Right cardiac atrium (tissue), 5 donors: ENCODE measurements at regions not wholly inside any gene's neighbourhood (a gene's known extent, or its start where the extent isn't known, plus 50 kb on each side); places are given as distances from the start of the nearest gene placed in this dataset.

Experiments used
- ATAC-seq, 2 donors: fragments of 200-7000 bp; cut with Tn5 transposase; one replicate each; pipeline versions ENCODE4 v1.8.0 to v1.9.1; 2020; ENCODE audit warnings: moderate library complexity in 2 of 2, mild to moderate bottlenecking in 1 of 2
- DNase-seq, 3 donors: peaks; one replicate each; pipeline ENCODE4 v3.0.0-alpha.2; 2020
- H3K27ac ChIP-seq: one replicate; pipeline ENCODE4 v1.5.1; 2013; ENCODE audit warnings: mild to moderate bottlenecking, low read length, control low read depth, moderate library complexity
- H3K27me3 ChIP-seq: one replicate; pipeline ENCODE4 v1.6.1; 2013; ENCODE audit not compliant: control insufficient read depth, insufficient read depth
- H3K4me1 ChIP-seq: one replicate; pipeline ENCODE4 v1.6.1; 2013; ENCODE audit warnings: low read length; ENCODE audit not compliant: control insufficient read depth, insufficient read depth
- H3K4me3 ChIP-seq: one replicate; pipeline ENCODE4 v1.5.1; 2013; ENCODE audit warnings: low read length, control low read depth
- H3K9me3 ChIP-seq: one replicate; pipeline ENCODE4 v1.6.1; 2013; ENCODE audit warnings: low read length; ENCODE audit not compliant: control insufficient read depth
- WGBS: extraction: QIAGEN DNeasy Blood & Tissue Kit; methylation state at CpG from one replicate; pipeline ENCODE4 v1.1.7; 2013; 5-methylcytosine and 5-hydroxymethylcytosine counted together
- intact Hi-C, 4 donors: fragments of 100-400 bp; cut with DNase I; formaldehyde crosslinking; loops; one replicate each; pipeline versions ENCODE4 v1.11.0 to v1.14.0; 2022 to 2023
- donor health status: healthy with polysubstance abuse.
- donor health status: DM: no; HTN: yes; CAD: no.
- donor health status: DM: no; HTN: no; CAD: no.
- donor health status: DM: no; HTN: yes; CAD: no; lungs with severe emphysema.
- donor health status: DM: yes; HTN: yes; CAD: no.

DNA sequence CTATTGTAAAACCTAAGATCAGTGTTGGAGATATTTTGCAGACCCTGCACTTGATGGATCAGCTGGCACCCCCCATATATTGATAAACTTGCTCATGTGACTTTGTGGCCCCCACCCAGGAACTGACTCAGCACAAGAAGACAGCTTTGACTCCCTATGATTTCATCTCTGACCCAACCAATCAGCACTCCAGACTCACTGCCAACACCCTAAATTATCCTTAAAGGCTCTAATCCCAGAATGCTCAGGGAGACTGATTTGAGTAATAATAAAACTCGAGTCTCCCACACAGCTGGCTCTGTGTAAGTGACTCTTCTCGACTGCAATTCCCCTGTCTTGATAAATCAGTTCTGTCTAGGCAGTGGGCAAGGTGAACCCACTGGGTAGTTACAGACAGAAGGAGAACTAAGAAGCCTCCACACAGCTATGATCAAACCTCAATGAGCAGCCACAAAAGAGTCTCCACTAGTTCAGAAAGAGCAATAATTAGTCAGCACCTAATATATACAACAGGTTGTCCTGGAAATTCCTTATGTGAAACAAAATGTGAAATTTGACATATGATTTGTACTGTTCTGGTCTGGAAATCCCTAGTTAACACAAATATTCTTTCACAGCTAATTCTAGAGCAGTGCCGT, 52.2 kb downstream of the ACTL7B start:
- Histone ChIP-seq H3K27ac (no peak overlapping the region), H3K4me3 (no peak overlapping the region), H3K9me3 (no peaks in the 10 kb centered on the region), H3K27me3 (no peaks in the 10 kb centered on the region), H3K4me1 (no peaks in the 10 kb centered on the region)
- intact Hi-C loops = no loop called here
- no peak for DNase-seq
- ATAC-seq = no peak
- WGBS = 63% methylated on average over 3 of the region's 3 CpGs

- no peak for DNase-seq
- H3K9me3 ChIP-seq = no peaks in the 10 kb centered on the region
- H3K27me3 ChIP-seq = no peaks in the 10 kb centered on the region
- no peaks in the 10 kb centered on the region for H3K4me1 ChIP-seq
- no peak overlapping the region for H3K27ac ChIP-seq
- WGBS = 86% methylated on average over 4 of the region's 4 CpGs
- intact Hi-C loops = no loop called here
- ATAC-seq = no peak
- H3K4me3 ChIP-seq = no peak overlapping the region
These were observed 52.8 kb downstream of the ACTL7B start for GRCh38 chr9:108802967-108803366.

DNA sequence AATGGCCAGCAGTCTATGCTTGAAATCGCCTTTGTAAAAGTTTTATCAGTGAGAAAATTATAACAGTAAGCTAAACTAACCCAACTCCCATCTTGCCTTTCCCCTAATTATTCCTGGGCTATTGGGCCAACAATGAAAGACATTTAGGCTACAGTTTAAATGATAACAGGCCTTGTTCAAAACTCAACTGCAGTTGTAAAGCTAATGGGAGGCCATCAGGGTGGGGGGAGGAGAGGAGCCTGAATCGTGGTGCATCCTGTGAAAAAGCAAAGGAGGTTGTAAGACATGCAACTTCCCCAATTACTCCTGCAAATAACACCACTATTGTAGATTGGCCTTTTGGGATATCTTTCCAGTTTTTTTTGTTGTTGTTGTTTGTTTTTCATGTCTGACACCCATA, 53.8 kb downstream of the ACTL7B start:
- Histone ChIP-seq H3K4me1 (no peaks in the 10 kb centered on the region), H3K9me3 (no peaks in the 10 kb centered on the region), H3K4me3 (no peak overlapping the region), H3K27ac (no peak overlapping the region), H3K27me3 (no peaks in the 10 kb centered on the region)
- 54% methylated on average over 2 of the region's 2 CpGs for WGBS
- DNase-seq (no peak), ATAC-seq (no peak)
- intact Hi-C loops = no loop called here

DNA sequence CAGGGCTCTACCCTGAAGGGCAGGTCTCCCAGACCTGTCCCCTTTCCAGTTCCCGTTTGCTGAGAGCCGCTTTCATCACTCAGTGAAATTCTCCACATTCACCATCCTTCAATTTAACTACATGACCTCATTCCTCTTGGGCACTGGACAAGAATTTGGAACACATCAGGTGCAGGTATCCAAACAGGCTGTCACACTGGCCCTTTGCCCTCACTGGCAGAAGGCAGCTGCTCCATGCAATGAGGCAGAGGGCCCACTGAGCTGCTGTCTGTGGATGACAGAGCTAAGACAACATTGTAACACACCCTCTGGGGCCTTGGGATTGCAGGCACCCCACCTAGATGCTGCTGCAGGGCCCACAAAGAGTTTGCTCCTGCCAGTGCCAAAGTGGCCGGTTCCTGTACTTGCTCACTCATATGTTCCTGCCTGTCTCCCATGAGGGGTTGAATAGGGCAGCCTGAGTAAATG, 55.1 kb downstream of the ACTL7B start:
- DNase-seq (peak in 1 of 3 donors; percentile 58), ATAC-seq (peak in 1 of 2 donors; percentile 38)
- 61% methylated on average over 3 of the region's 3 CpGs for WGBS
- Histone ChIP-seq H3K27me3 (no peaks in the 10 kb centered on the region), H3K4me1 (no peaks in the 10 kb centered on the region), H3K9me3 (no peaks in the 10 kb centered on the region), H3K4me3 (no peak overlapping the region), H3K27ac (no peak overlapping the region)
- intact Hi-C loops = no loop called here

- H3K27me3 ChIP-seq = no peaks in the 10 kb centered on the region
- no peaks in the 10 kb centered on the region for H3K9me3 ChIP-seq
- WGBS = 91% methylated on average over 4 of the region's 4 CpGs
- intact Hi-C loops = no loop called here
- ATAC-seq (no peak), DNase-seq (no peak)
- no peaks in the 10 kb centered on the region for H3K4me1 ChIP-seq
- no peak overlapping the region for H3K4me3 ChIP-seq
- no peak overlapping the region for H3K27ac ChIP-seq
These were observed 62.2 kb downstream of the ACTL7B start for GRCh38 chr9:108793573-108793972.

DNA sequence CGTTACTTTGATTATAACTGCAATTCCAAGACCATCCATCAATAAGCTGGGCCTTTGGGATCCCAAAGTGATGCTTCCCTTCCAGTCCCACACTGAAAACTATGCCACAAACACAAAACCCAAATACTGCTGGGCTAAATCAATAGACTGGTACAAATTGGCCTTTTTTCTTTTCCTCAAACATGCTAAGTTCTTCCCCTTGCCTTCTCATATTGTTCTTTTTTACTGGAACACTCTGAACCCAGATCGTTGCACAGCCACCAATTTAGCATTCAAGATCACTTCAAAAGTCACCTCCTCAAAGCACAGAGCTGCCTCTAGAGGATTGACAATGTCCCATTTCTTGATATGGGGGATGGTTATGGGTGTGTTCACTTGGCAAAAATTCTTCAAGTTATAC, 66.0 kb downstream of the ACTL7B start:
- 89% methylated on average over 2 of the region's 2 CpGs for WGBS
- no peak overlapping the region for H3K4me3 ChIP-seq
- H3K27ac ChIP-seq = no peak overlapping the region
- no peak for ATAC-seq
- H3K4me1 ChIP-seq = peaks cover 6% of the 10 kb centered on the region
- DNase-seq = no peak
- intact Hi-C loops = no loop called here
- no peaks in the 10 kb centered on the region for H3K27me3 ChIP-seq
- no peaks in the 10 kb centered on the region for H3K9me3 ChIP-seq

GRCh38 chr9:108787690-108788048, 68.1 kb downstream of the ACTL7B start:
- Histone ChIP-seq H3K27me3 (no peaks in the 10 kb centered on the region), H3K4me1 (peaks cover 12% of the 10 kb centered on the region), H3K9me3 (no peaks in the 10 kb centered on the region), H3K27ac (no peak overlapping the region), H3K4me3 (no peak overlapping the region)
- no peak for ATAC-seq
- WGBS = 87% methylated on average over 7 of the region's 7 CpGs
- DNase-seq = no peak
- intact Hi-C loops = no loop called here

DNA sequence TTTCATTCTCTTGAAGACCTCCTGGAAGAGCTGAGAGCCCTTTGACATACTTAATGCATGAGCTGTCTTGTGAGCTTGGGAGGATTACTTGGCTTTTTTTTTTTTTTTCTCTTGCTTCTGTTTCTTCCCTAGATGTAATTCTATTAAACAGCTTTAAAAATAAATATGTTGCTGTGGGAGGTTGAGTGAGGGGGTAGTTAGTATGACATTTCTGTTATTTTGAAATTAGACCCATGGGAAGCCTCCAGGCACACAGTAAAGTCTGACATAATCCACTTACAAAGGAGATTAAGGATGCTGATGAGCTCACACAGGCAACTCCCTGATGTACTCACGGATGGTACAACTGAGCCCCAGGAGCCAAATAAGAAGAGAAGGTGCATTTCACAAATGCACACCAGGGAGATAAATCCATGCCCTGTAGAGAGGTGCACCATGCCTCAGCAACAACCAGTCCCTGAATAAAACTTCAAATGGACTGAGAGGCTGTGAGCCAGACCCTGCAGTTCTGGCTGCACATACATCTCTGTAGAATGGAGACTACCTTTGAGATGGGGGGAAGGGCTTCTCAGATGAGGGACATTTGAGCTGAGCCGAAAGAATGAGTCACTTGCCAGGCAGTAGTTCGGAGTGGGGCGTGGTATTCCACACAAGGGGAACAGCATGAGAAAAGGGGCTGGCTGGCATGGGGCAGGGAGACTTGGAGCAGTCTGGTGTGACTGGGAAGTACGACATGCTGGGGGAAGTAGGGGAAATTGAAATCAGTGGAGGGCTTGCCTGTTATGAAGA, 68.7 kb downstream of the ACTL7B start:
- WGBS = 55% methylated on average over 5 of the region's 5 CpGs
- intact Hi-C loops = no loop called here
- Histone ChIP-seq H3K4me3 (no peak overlapping the region), H3K9me3 (no peaks in the 10 kb centered on the region), H3K27ac (no peak overlapping the region), H3K4me1 (peaks cover 12% of the 10 kb centered on the region), H3K27me3 (no peaks in the 10 kb centered on the region)
- DNase-seq = no peak
- ATAC-seq = peak; percentile 15 to 25

- ATAC-seq = no peak
- H3K27ac ChIP-seq = peak overlapping the region; percentile 30
- H3K4me1 ChIP-seq = peaks cover 12% of the 10 kb centered on the region
- H3K4me3 ChIP-seq = no peak overlapping the region
- intact Hi-C loops = no loop called here
- H3K27me3 ChIP-seq = no peaks in the 10 kb centered on the region
- DNase-seq = no peak
- WGBS = 55% methylated on average over 4 of the region's 4 CpGs
- H3K9me3 ChIP-seq = no peaks in the 10 kb centered on the region
These were observed 69.5 kb downstream of the ACTL7B start for GRCh38 chr9:108786322-108786721.

DNA sequence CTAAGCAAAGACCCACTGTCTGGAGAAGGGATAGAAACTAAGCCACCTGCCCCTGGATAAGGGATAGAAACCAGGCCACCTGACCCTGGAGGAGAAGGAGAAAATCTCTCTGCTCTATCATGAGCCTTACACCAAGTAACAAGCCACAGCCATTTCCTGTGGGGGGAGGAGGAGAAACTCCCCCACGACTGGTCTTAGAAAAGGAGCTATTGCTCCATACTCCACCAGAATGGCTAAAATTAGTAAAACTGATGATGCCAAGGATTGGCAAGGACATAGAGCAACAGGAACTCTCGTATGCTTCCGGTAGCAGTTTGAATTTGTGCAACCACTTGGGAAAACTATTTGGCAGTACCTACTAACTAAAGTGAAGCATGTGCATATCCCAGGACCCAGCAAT, 70.8 kb downstream of the ACTL7B start:
- ATAC-seq = peak; percentile 44 to 55
- 9% methylated on average over 3 of the region's 3 CpGs for WGBS
- H3K4me3 ChIP-seq = no peak overlapping the region
- H3K4me1 ChIP-seq = peaks cover 14% of the 10 kb centered on the region
- DNase-seq = no peak
- peak overlapping the region; percentile 67 for H3K27ac ChIP-seq
- no peaks in the 10 kb centered on the region for H3K9me3 ChIP-seq
- no peaks in the 10 kb centered on the region for H3K27me3 ChIP-seq
- intact Hi-C loops = no loop called here

GRCh38 chr9:108783731-108784495, 71.9 kb downstream of the ACTL7B start:
- WGBS = 37% methylated on average over 14 of the region's 14 CpGs
- Histone ChIP-seq H3K4me1 (peaks cover 14% of the 10 kb centered on the region), H3K27ac (no peak overlapping the region), H3K9me3 (no peaks in the 10 kb centered on the region), H3K4me3 (no peak overlapping the region), H3K27me3 (no peaks in the 10 kb centered on the region)
- peak; percentile 54 to 67 for ATAC-seq
- no peak for DNase-seq
- intact Hi-C loops = no loop called here
